A549 (cell line): ENCODE measurements at regions not wholly inside any gene's neighbourhood (a gene's known extent, or its start where the extent isn't known, plus 50 kb on each side); places are given as distances from the start of the nearest gene placed in this dataset.

Source experiments
- ATAC-seq, 2 experiments: fragments of 200-7000 bp in 1 of 2; fragments of >200 bp in 1 of 2; cut with Nextera tagmentation in 1 of 2; cut with Tn5 transposase in 1 of 2; 3 replicates each; pipeline versions ENCODE4 v1.8.0 to v1.9.1; 2018 to 2020; ENCODE audit warnings: mild to moderate bottlenecking in 1 of 2, moderate library complexity in 1 of 2
- CTCF ChIA-PET: fragments of 300-600 bp; sonication (Branson Sonifier 250); formaldehyde crosslinking; extraction: SDS; loops from one replicate; lab custom pipeline; 2021; ENCODE audit warnings: antibody characterized with exemption, inconsistent platforms; lab: Yijun Ruan, JAX
- POLR2A ChIA-PET: fragments of 350-600 bp; formaldehyde crosslinking; extraction: SDS; loops from one replicate; lab custom pipeline; 2021; ENCODE audit warnings: antibody characterized with exemption, inconsistent platforms; lab: Yijun Ruan, JAX
- DNase-seq, 2 experiments: peaks; one replicate each; pipeline versions ENCODE4 v3.0.0 to v3.0.0-alpha.2; 2011 to 2016; ENCODE audit warnings: low read depth in 1 of 2, low spot score in 1 of 2
- FAIRE-seq: peaks from 2 replicates; lab custom pipeline; 2011; peaks lifted over from hg19 to GRCh38; lab: Jason Lieb, UNC
- H3K27ac ChIP-seq, 2 experiments: fragments of >200 bp; sonication (Bioruptor Twin); formaldehyde crosslinking; 3 replicates each; pipeline ENCODE4 v1.5.1; 2016 to 2017
- H3K4me1 ChIP-seq: fragments of >200 bp; sonication (Bioruptor Twin); formaldehyde crosslinking; 3 replicates; pipeline ENCODE4 v1.6.1; 2016
- H3K4me2 ChIP-seq: fragments of >200 bp; sonication (Bioruptor Twin); formaldehyde crosslinking; 3 replicates; pipeline ENCODE4 v1.6.1; 2016
- H3K4me3 ChIP-seq: fragments of >200 bp; sonication (Bioruptor Twin); formaldehyde crosslinking; 3 replicates; pipeline ENCODE4 v1.5.1; 2016
- H3K9me3 ChIP-seq: fragments of >200 bp; sonication (Bioruptor Twin); formaldehyde crosslinking; 3 replicates; pipeline ENCODE4 v1.6.1; 2016
- CBX8 ChIP-seq: fragments of 200-600 bp; sonication (generic); IDR thresholded peaks from 2 replicates; pipeline ENCODE4 v1.6.1; 2016
- CHD4 ChIP-seq: fragments of 200-600 bp; sonication (generic); IDR thresholded peaks from 2 replicates; pipeline ENCODE4 v1.6.1; 2016; ENCODE audit warnings: antibody characterized with exemption, mild to moderate bottlenecking, borderline replicate concordance
- EHMT2 ChIP-seq: fragments of 200-600 bp; sonication (generic); IDR thresholded peaks from 2 replicates; pipeline ENCODE4 v1.6.1; 2016; ENCODE audit warnings: antibody characterized with exemption, low read depth, mild to moderate bottlenecking, moderate library complexity
- EP300 ChIP-seq, 2 experiments: fragments of >200 bp; sonication (Bioruptor Twin); formaldehyde crosslinking; IDR thresholded peaks; 2 replicates in 1 of 2; 3 replicates in 1 of 2; pipeline ENCODE4 v1.6.1; 2016 to 2017
- ESRRA ChIP-seq: fragments of 150-350 bp; IDR thresholded peaks from 2 replicates; pipeline ENCODE4 v1.6.1; 2014; ENCODE audit warnings: mild to moderate bottlenecking, low read length, borderline replicate concordance
- FOSB ChIP-seq: fragments of 250-450 bp; sonication (Bioruptor Pico); IDR thresholded peaks from 2 replicates; pipeline ENCODE4 v1.5.0; 2020; ENCODE audit warnings: mild to moderate bottlenecking, moderate library complexity
- FOSL2 ChIP-seq, 2 experiments: fragments of 450-650 bp in 1 of 2; fragments of >200 bp in 1 of 2; sonication (Bioruptor Twin) in 1 of 2; formaldehyde crosslinking; IDR thresholded peaks; 2 replicates each; pipeline versions ENCODE4 v1.5.0 to v1.6.1; 2016 to 2020; ENCODE audit warnings: mild to moderate bottlenecking in 1 of 2, moderate library complexity in 1 of 2
- GATA3 ChIP-seq: IDR thresholded peaks from 2 replicates; pipeline ENCODE4 v1.6.1; 2012; ENCODE audit warnings: borderline replicate concordance
- HES2 ChIP-seq: fragments of >200 bp; sonication (Bioruptor Twin); formaldehyde crosslinking; IDR thresholded peaks from 2 replicates; pipeline ENCODE4 v1.6.1; 2016
- HOXB13 ChIP-seq: fragments of 250-450 bp; sonication (Bioruptor Pico); IDR thresholded peaks from 2 replicates; pipeline ENCODE4 v1.5.0; 2020; ENCODE audit warnings: low read depth, mild to moderate bottlenecking, moderate library complexity
- JUNB ChIP-seq: fragments of >200 bp; sonication (Bioruptor Twin); formaldehyde crosslinking; IDR thresholded peaks from 2 replicates; pipeline ENCODE4 v1.6.1; 2016
- KDM5A ChIP-seq: fragments of 200-600 bp; sonication (generic); IDR thresholded peaks from 2 replicates; pipeline ENCODE4 v1.6.1; 2016; ENCODE audit warnings: antibody characterized with exemption, mild to moderate bottlenecking
- NFE2L2 ChIP-seq: fragments of 150-350 bp; conservative IDR thresholded peaks from 2 replicates; pipeline ENCODE4 v1.6.1; 2014; ENCODE audit warnings: low read length
- RAD21 ChIP-seq, 2 experiments: fragments of >200 bp in 1 of 2; sonication (Bioruptor Twin) in 1 of 2; formaldehyde crosslinking in 1 of 2; IDR thresholded peaks in 1 of 2; conservative IDR thresholded peaks in 1 of 2; 2 replicates in 1 of 2; 3 replicates in 1 of 2; pipeline ENCODE4 v1.6.1; 2012 to 2018; ENCODE audit warnings: inconsistent platforms in 1 of 2
- RARB ChIP-seq: fragments of 250-450 bp; sonication (Bioruptor Pico); IDR thresholded peaks from 2 replicates; pipeline ENCODE4 v1.8.0; 2021; ENCODE audit warnings: mild to moderate bottlenecking, moderate library complexity
- RCOR1 ChIP-seq: fragments of 150-350 bp; IDR thresholded peaks from 2 replicates; pipeline ENCODE4 v1.6.1; 2014; ENCODE audit warnings: antibody characterized with exemption, low read length, low read depth
- RFX5 ChIP-seq: fragments of 450-650 bp; IDR thresholded peaks from 2 replicates; pipeline ENCODE4 v1.7.1; 2014; ENCODE audit warnings: antibody characterized with exemption, mild to moderate bottlenecking, moderate library complexity
- TFCP2L1 ChIP-seq: fragments of 250-450 bp; sonication (Bioruptor Pico); IDR thresholded peaks from 2 replicates; pipeline ENCODE4 v1.5.0; 2021; ENCODE audit warnings: mild to moderate bottlenecking
- TP53 ChIP-seq: fragments of 250-450 bp; sonication (Bioruptor Pico); IDR thresholded peaks from 2 replicates; pipeline ENCODE4 v1.5.0; 2021; ENCODE audit warnings: mild to moderate bottlenecking, moderate library complexity
- ZSCAN20 ChIP-seq: fragments of 250-450 bp; sonication (Bioruptor Pico); IDR thresholded peaks from 2 replicates; pipeline ENCODE4 v1.8.0; 2022; ENCODE audit warnings: mild to moderate bottlenecking, moderate library complexity
- WGBS: methylation state at CpG from one replicate; pipeline ENCODE4 v1.1.6; 2017; ENCODE audit errors: missing lambda C conversion rate; 5-methylcytosine and 5-hydroxymethylcytosine counted together
- TF ChIP-seq, protein P1 (sequence below): fragments of 450-650 bp; IDR thresholded peaks from 2 replicates; pipeline ENCODE4 v1.6.1; 2014; ENCODE audit warnings: antibody characterized with exemption
- TF ChIP-seq, protein P2 (sequence below): fragments of >200 bp; sonication (Bioruptor Twin); formaldehyde crosslinking; IDR thresholded peaks from 3 replicates; pipeline ENCODE4 v1.5.1; 2016

DNA sequence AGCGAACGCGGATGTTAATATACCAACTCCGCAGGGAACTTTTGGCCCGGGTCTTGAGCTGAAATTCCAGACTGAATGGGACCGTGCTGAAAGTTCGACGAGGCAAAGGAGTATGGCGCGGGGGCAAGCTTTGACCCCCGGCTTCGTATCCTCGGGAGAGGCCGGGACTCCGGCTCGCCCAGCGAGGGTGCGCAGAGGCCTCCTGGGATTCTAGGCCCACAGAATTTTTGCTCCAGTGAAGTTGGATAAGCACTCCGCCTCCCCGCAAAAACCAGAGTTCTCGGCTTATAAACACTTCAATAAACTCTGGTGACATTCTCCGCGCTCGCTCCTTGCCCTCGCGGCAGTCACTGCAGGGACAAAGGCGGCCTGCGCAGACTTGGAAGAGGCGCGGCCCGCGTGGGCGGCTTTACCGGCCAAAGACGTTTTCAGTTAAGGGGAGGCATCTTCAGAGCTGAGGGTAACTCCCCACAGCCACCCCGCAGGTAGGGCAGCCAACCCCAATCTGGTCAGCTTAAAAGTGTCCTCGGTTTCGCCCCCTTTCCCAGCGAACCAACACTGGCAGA is 112.6 kb downstream of the KCNRG start:
- Histone ChIP-seq H3K4me3 (no peak overlapping the region), H3K4me2 (no peak overlapping the region), H3K4me1 (peaks cover 17% of the 10 kb centered on the region; the same call in 2 of the 3 replicates), H3K27ac (no peak overlapping the region), H3K9me3 (no peaks in the 10 kb centered on the region)
- ATAC-seq (no peak), FAIRE-seq (no peak), DNase-seq (no peak)
- POLR2A ChIA-PET = no interaction called here
- TF ChIP-seq HES2 (no peak), TFCP2L1 (CRISPR knock-in tag) (no peak), FOSL2 (IDR thresholded peaks at IDR 0.05) (no peak), FOSL2 (CRISPR knock-in tag; IDR thresholded peaks at IDR 0.05) (no peak), ZSCAN20 (no peak), RAD21 (conservative IDR thresholded peaks at IDR 0.05 in 1 of 2, IDR thresholded peaks at IDR 0.05 in 1 of 2) (no peak), NFE2L2 (no peak), RFX5 (no peak), TP53 (no peak), RARB (CRISPR knock-in tag) (no peak), EHMT2 (no peak)
- TF ChIP-seq, protein P1, sequence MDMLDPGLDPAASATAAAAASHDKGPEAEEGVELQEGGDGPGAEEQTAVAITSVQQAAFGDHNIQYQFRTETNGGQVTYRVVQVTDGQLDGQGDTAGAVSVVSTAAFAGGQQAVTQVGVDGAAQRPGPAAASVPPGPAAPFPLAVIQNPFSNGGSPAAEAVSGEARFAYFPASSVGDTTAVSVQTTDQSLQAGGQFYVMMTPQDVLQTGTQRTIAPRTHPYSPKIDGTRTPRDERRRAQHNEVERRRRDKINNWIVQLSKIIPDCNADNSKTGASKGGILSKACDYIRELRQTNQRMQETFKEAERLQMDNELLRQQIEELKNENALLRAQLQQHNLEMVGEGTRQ = no peak
- WGBS = 96% methylated on average over 32 of the region's 39 CpGs
- CTCF ChIA-PET = interaction anchor here (1.1 kb wide), 1 partner anchor 191 kb away, joined by 3 read pairs; the partner anchor contains the start of gene SPRYD7

DNA sequence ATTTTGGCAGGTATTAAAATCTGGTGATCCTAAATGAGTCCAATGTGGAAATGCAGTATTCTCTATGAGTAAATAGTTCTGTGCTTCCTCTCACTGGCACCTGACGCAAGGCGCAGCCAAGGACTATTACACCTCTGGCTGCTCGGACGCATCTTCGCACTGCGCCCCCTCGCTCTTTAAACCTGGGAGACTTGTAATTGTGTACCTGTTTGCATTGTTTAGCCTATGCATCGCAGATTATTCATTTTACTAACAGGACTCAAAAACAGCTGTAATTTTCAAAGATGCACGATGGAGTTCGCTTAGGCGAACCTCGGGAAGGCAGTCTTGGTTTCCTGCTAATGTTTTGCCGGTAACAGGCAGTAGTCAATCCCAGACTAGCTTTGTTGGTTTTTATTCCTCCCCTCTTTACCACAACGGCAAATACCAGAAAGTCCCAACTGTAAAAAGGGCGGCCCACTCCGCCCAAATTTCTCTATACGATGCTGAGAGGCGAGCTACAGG is 113.2 kb downstream of the KCNRG start:
- 95% methylated on average over 18 of the region's 18 CpGs for WGBS
- Histone ChIP-seq H3K27ac (no peak overlapping the region), H3K4me2 (no peak overlapping the region), H3K4me3 (no peak overlapping the region), H3K4me1 (peaks cover 10% of the 10 kb centered on the region; the same call in 2 of the 3 replicates), H3K9me3 (no peaks in the 10 kb centered on the region)
- POLR2A ChIA-PET = no interaction called here
- CTCF ChIA-PET = interaction anchor here (0.7 kb wide), 1 partner anchor 41 kb away, joined by 3 read pairs; no protein-coding TSS in a partner anchor
- FAIRE-seq (no peak), DNase-seq (no peak), ATAC-seq (no peak)
- TF ChIP-seq EP300 (IDR thresholded peaks at IDR 0.05) = no peak
- TF ChIP-seq, protein P2, sequence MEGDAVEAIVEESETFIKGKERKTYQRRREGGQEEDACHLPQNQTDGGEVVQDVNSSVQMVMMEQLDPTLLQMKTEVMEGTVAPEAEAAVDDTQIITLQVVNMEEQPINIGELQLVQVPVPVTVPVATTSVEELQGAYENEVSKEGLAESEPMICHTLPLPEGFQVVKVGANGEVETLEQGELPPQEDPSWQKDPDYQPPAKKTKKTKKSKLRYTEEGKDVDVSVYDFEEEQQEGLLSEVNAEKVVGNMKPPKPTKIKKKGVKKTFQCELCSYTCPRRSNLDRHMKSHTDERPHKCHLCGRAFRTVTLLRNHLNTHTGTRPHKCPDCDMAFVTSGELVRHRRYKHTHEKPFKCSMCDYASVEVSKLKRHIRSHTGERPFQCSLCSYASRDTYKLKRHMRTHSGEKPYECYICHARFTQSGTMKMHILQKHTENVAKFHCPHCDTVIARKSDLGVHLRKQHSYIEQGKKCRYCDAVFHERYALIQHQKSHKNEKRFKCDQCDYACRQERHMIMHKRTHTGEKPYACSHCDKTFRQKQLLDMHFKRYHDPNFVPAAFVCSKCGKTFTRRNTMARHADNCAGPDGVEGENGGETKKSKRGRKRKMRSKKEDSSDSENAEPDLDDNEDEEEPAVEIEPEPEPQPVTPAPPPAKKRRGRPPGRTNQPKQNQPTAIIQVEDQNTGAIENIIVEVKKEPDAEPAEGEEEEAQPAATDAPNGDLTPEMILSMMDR = no peak
- no peak for TF ChIP-seq EHMT2
- TF ChIP-seq FOSL2 (IDR thresholded peaks at IDR 0.05) = no peak
- TF ChIP-seq FOSL2 (CRISPR knock-in tag; IDR thresholded peaks at IDR 0.05) = no peak
- TF ChIP-seq KDM5A = no peak
- TF ChIP-seq CHD4 = no peak
- no peak for TF ChIP-seq FOSB (CRISPR knock-in tag)
- TF ChIP-seq RARB (CRISPR knock-in tag) = no peak
- TF ChIP-seq JUNB = no peak
- no peak for TF ChIP-seq GATA3
- TF ChIP-seq, protein P1 = no peak
- no peak for TF ChIP-seq ESRRA
- no peak for TF ChIP-seq CBX8
- no peak for TF ChIP-seq RAD21 (conservative IDR thresholded peaks at IDR 0.05 in 1 of 2, IDR thresholded peaks at IDR 0.05 in 1 of 2)
- TF ChIP-seq RCOR1 = no peak
- no peak for TF ChIP-seq HOXB13 (CRISPR knock-in tag)
